GM19395 (cell line): ENCODE measurements at regions not wholly inside any gene's neighbourhood (a gene's known extent, or its start where the extent isn't known, plus 50 kb on each side); places are given as distances from the start of the nearest gene placed in this dataset.
A peak's percentile ranks its signal among the peaks of the same experiment; 100 is the strongest.

Experiments used
- ATAC-seq: cut with Tn5 transposase; IDR thresholded peaks from one replicate; pipeline ENCODE4 v1.9.1; 2021; ENCODE audit warnings: mild to moderate bottlenecking, moderate library complexity; ENCODE audit not compliant: unreplicated experiment

GRCh38 chr4:140250989-140251552 lies 97.1 kb upstream of the MAML3 start:
- ATAC-seq = no peak

GRCh38 chr4:140249351-140249750 lies 95.4 kb upstream of the MAML3 start:
- no peak for ATAC-seq

- ATAC-seq = no peak
Measured at GRCh38 chr4:140247237-140247636, 93.3 kb upstream of the MAML3 start.

- ATAC-seq = no peak
Measured at GRCh38 chr4:140246216-140246615, 92.2 kb upstream of the MAML3 start.

- no peak for ATAC-seq
Measured at GRCh38 chr4:140244328-140244727, 90.3 kb upstream of the MAML3 start.

- ATAC-seq = peak; percentile 81
Measured at GRCh38 chr4:140243278-140243753, 89.3 kb upstream of the MAML3 start.

- ATAC-seq = peak; percentile 74
Measured at GRCh38 chr4:140242357-140243277, 88.6 kb upstream of the MAML3 start.

- no peak for ATAC-seq
Measured at GRCh38 chr4:140240237-140240636, 86.3 kb upstream of the MAML3 start.

- no peak for ATAC-seq
Measured at GRCh38 chr4:140239311-140239710, 85.3 kb upstream of the MAML3 start.

- no peak for ATAC-seq
Measured at GRCh38 chr4:140238351-140239056, 84.5 kb upstream of the MAML3 start.

- ATAC-seq = no peak
Measured at GRCh38 chr4:140237616-140238350, 83.8 kb upstream of the MAML3 start.

GRCh38 chr4:140236654-140237169 lies 82.7 kb upstream of the MAML3 start:
- no peak for ATAC-seq

GRCh38 chr4:140234697-140235060 lies 80.7 kb upstream of the MAML3 start:
- ATAC-seq = no peak

- no peak for ATAC-seq
Measured at GRCh38 chr4:140233791-140234696, 80.1 kb upstream of the MAML3 start.

- ATAC-seq = no peak
Measured at GRCh38 chr4:140229881-140230280, 75.9 kb upstream of the MAML3 start.

GRCh38 chr4:140227286-140227685 lies 73.3 kb upstream of the MAML3 start:
- no peak for ATAC-seq

- no peak for ATAC-seq
Measured at GRCh38 chr4:140223056-140223810, 69.2 kb upstream of the MAML3 start.

GRCh38 chr4:140222171-140222570 lies 68.2 kb upstream of the MAML3 start:
- ATAC-seq = no peak

- ATAC-seq = no peak
Measured at GRCh38 chr4:140220058-140220457, 66.1 kb upstream of the MAML3 start.
